Transverse colon (tissue), 4 donors: ENCODE measurements at regions not wholly inside any gene's neighbourhood (a gene's known extent, or its start where the extent isn't known, plus 50 kb on each side); places are given as distances from the start of the nearest gene placed in this dataset.

Experiments
- DNase-seq: peaks from one replicate; pipeline ENCODE4 v3.0.0-alpha.2; 2019
- H3K27ac ChIP-seq, 4 donors: fragments of 200-600 bp; sonication (generic); 2 replicates each; pipeline ENCODE4 v1.5.1; 2016 to 2018; ENCODE audit warnings: inconsistent platforms in 4 of 4
- H3K27me3 ChIP-seq: fragments of 200-600 bp; sonication (generic); 2 replicates; pipeline ENCODE4 v1.5.1; 2017; ENCODE audit warnings: inconsistent platforms
- H3K36me3 ChIP-seq, 4 donors: fragments of 200-600 bp; sonication (generic); 2 replicates each; pipeline ENCODE4 v1.5.1; 2017 to 2019; ENCODE audit warnings: inconsistent platforms in 4 of 4
- H3K4me1 ChIP-seq, 4 donors: fragments of 200-600 bp; sonication (generic); 2 replicates each; pipeline ENCODE4 v1.5.1; 2017 to 2020; ENCODE audit warnings: inconsistent platforms in 4 of 4
- H3K4me3 ChIP-seq, 4 donors: fragments of 200-600 bp; sonication (generic); 1 replicate in 1 of 4; 2 replicates in 3 of 4; pipeline versions ENCODE4 v1.5.1 to v1.6.1; 2017 to 2019; ENCODE audit warnings: inconsistent platforms in 4 of 4
- H3K9me3 ChIP-seq, 2 donors: fragments of 200-600 bp; sonication (generic); 2 replicates each; pipeline ENCODE4 v1.5.1; 2017 to 2019; ENCODE audit warnings: inconsistent platforms in 2 of 2
- CTCF ChIP-seq, 5 experiments: fragments of 200-600 bp in 3 of 5; fragments of 450-650 bp in 2 of 5; sonication (generic) in 3 of 5; IDR thresholded peaks; 1 replicate in 2 of 5; 2 replicates in 3 of 5; pipeline ENCODE4 v1.5.1; 2016 to 2017; ENCODE audit warnings: antibody characterized with exemption in 5 of 5, inconsistent platforms in 3 of 5, mild to moderate bottlenecking in 2 of 5, moderate library complexity in 1 of 5
- EP300 ChIP-seq: sonication (generic); formaldehyde crosslinking; IDR thresholded peaks from one replicate; pipeline ENCODE4 v1.6.1; 2017; ENCODE audit warnings: antibody characterized with exemption, low read depth
- POLR2A ChIP-seq: fragments of 450-650 bp; IDR thresholded peaks from one replicate; pipeline ENCODE4 v1.6.1; 2016; ENCODE audit warnings: antibody characterized with exemption, mild to moderate bottlenecking, moderate library complexity
- POLR2AphosphoS5 ChIP-seq, 3 donors: sonication (generic); formaldehyde crosslinking; IDR thresholded peaks; one replicate each; pipeline ENCODE4 v1.6.1; 2016; ENCODE audit warnings: antibody characterized with exemption in 3 of 3
- WGBS, 2 donors: methylation state at CpG; one replicate each; pipeline ENCODE4 v1.1.5; 2018; ENCODE audit warnings: low coverage in 1 of 2; 5-methylcytosine and 5-hydroxymethylcytosine counted together
- in situ Hi-C, 4 donors: fragments of 200-750 bp; cut with MboI; loops; one replicate each; pipeline versions ENCODE4 v1.15.0 to v1.15.1; 2017; ENCODE audit warnings: low sequenced_read_pairs in 3 of 4, low pct_ligation_motif_present in 1 of 4, low pct_unique_long_range_greater_than_20kb in 1 of 4
- intact Hi-C: fragments of 100-400 bp; cut with DNase I; formaldehyde crosslinking; loops from one replicate; pipeline ENCODE4 v1.15.1; 2023; ENCODE audit warnings: low total_unique reads

GRCh38 chr12:124709722-124710687 lies 142.6 kb upstream of the NCOR2 start:
- TF ChIP-seq EP300, result no peak
- TF ChIP-seq CTCF (IDR thresholded peaks at IDR 0.05), result peak in 1 of 5 experiments; percentile 7
- no peak for TF ChIP-seq POLR2A
- peak in 1 of 3 donors; percentile 28 for TF ChIP-seq POLR2AphosphoS5 (IDR thresholded peaks at IDR 0.05)
- intact Hi-C loops (no loop called here), in situ Hi-C loops (no loop called here)
- H3K36me3 ChIP-seq, result no peaks in the 10 kb centered on the region
- WGBS, 2 donors, result 79 to 83% methylated on average over 2 to 8 of the region's 8 CpGs
- no peaks in the 10 kb centered on the region for H3K27me3 ChIP-seq
- H3K9me3 ChIP-seq, result no peaks in the 10 kb centered on the region
- H3K4me3 ChIP-seq, result no peak overlapping the region
- no peak for DNase-seq
- peaks cover 3 to 16% (median 7%) of the 10 kb centered on the region in 4 donors for H3K4me1 ChIP-seq
- peak overlapping the region in 2 of 4 donors; percentile 22 to 57 for H3K27ac ChIP-seq

GRCh38 chr12:124707316-124707715 lies 139.9 kb upstream of the NCOR2 start:
- WGBS, 2 donors, result 90 to 94% methylated on average over 3 to 8 of the region's 8 CpGs
- no peaks in the 10 kb centered on the region for H3K36me3 ChIP-seq
- no peak for DNase-seq
- H3K27me3 ChIP-seq, result no peaks in the 10 kb centered on the region
- intact Hi-C loops (no loop called here), in situ Hi-C loops (no loop called here)
- no peak overlapping the region for H3K27ac ChIP-seq
- no peak overlapping the region for H3K4me3 ChIP-seq
- peaks cover 0 to 3% (median 0%) of the 10 kb centered on the region in 4 donors for H3K4me1 ChIP-seq
- H3K9me3 ChIP-seq, result no peaks in the 10 kb centered on the region
- TF ChIP-seq CTCF (IDR thresholded peaks at IDR 0.05) (no peak), POLR2AphosphoS5 (IDR thresholded peaks at IDR 0.05) (no peak), EP300 (no peak), POLR2A (no peak)

- intact Hi-C loops, result no loop called here
- in situ Hi-C loops, result no loop called here
- TF ChIP-seq POLR2A (no peak), POLR2AphosphoS5 (IDR thresholded peaks at IDR 0.05) (no peak), EP300 (no peak), CTCF (IDR thresholded peaks at IDR 0.05) (no peak)
- H3K9me3 ChIP-seq, result no peaks in the 10 kb centered on the region
- WGBS, 2 donors, result 92 to 93% methylated on average over 6 to 10 of the region's 10 CpGs
- H3K4me3 ChIP-seq, result no peak overlapping the region
- no peak for DNase-seq
- H3K36me3 ChIP-seq, result no peaks in the 10 kb centered on the region
- peaks cover 0 to 5% (median under 1%) of the 10 kb centered on the region in 4 donors for H3K4me1 ChIP-seq
- H3K27ac ChIP-seq, result no peak overlapping the region
- no peaks in the 10 kb centered on the region for H3K27me3 ChIP-seq
Measured at GRCh38 chr12:124706363-124706762, 139.0 kb upstream of the NCOR2 start.

GRCh38 chr12:124705545-124706138 lies 138.2 kb upstream of the NCOR2 start:
- in situ Hi-C loops (no loop called here), intact Hi-C loops (no loop called here)
- Histone ChIP-seq H3K4me1 (peaks cover 0 to 9% (median 2%) of the 10 kb centered on the region in 4 donors), H3K27me3 (no peaks in the 10 kb centered on the region), H3K36me3 (no peaks in the 10 kb centered on the region), H3K4me3 (no peak overlapping the region), H3K27ac (no peak overlapping the region), H3K9me3 (no peaks in the 10 kb centered on the region)
- TF ChIP-seq POLR2AphosphoS5 (IDR thresholded peaks at IDR 0.05) (no peak), POLR2A (no peak), CTCF (IDR thresholded peaks at IDR 0.05) (no peak), EP300 (no peak)
- 82% methylated on average over 11 of the region's 11 CpGs; no CpG with 5 or more reads in 1 of the 2 donors for WGBS, 2 donors
- no peak for DNase-seq
